ENCODE measurements at regions not wholly inside any gene's neighbourhood (a gene's known extent, or its start where the extent isn't known, plus 50 kb on each side); places are given as distances from the start of the nearest gene placed in this dataset.

- intact Hi-C loops (cut with DNase I): no loop called here
- no peak for TF ChIP-seq POLR2A (IDR thresholded peaks at IDR 0.05)
- TF ChIP-seq, protein P1, sequence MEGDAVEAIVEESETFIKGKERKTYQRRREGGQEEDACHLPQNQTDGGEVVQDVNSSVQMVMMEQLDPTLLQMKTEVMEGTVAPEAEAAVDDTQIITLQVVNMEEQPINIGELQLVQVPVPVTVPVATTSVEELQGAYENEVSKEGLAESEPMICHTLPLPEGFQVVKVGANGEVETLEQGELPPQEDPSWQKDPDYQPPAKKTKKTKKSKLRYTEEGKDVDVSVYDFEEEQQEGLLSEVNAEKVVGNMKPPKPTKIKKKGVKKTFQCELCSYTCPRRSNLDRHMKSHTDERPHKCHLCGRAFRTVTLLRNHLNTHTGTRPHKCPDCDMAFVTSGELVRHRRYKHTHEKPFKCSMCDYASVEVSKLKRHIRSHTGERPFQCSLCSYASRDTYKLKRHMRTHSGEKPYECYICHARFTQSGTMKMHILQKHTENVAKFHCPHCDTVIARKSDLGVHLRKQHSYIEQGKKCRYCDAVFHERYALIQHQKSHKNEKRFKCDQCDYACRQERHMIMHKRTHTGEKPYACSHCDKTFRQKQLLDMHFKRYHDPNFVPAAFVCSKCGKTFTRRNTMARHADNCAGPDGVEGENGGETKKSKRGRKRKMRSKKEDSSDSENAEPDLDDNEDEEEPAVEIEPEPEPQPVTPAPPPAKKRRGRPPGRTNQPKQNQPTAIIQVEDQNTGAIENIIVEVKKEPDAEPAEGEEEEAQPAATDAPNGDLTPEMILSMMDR (IDR thresholded peaks at IDR 0.05): no peak
- DNase-seq: no peak
- no peaks in the 10 kb centered on the region for H3K9me3 ChIP-seq (replicated peaks in 1 of 3)
- H3K27me3 ChIP-seq: no peaks in the 10 kb centered on the region
- no peak overlapping the region for H3K4me3 ChIP-seq
- H3K4me1 ChIP-seq (replicated peaks in 1 of 2): no peaks in the 10 kb centered on the region
- H3K27ac ChIP-seq: no peak overlapping the region
- WGBS, 4 donors: 94 to 98% (median 97%) methylated on average over 5 of the region's 5 CpGs
- no peaks in the 10 kb centered on the region for H3K36me3 ChIP-seq (replicated peaks in 1 of 2)
Observed at GRCh38 chr9:135012166-135012565, 75.3 kb upstream of the OLFM1 start.

GRCh38 chr9:135014311-135015010 lies 73.0 kb upstream of the OLFM1 start:
- H3K4me1 ChIP-seq (replicated peaks in 1 of 2): no peaks in the 10 kb centered on the region
- no peaks in the 10 kb centered on the region for H3K9me3 ChIP-seq (replicated peaks in 1 of 3)
- H3K36me3 ChIP-seq (replicated peaks in 1 of 2): no peaks in the 10 kb centered on the region
- H3K27me3 ChIP-seq: no peaks in the 10 kb centered on the region
- no peak overlapping the region for H3K27ac ChIP-seq
- TF ChIP-seq POLR2A (IDR thresholded peaks at IDR 0.05): no peak
- TF ChIP-seq, protein P1 (IDR thresholded peaks at IDR 0.05): no peak
- no peak overlapping the region for H3K4me3 ChIP-seq
- no peak for DNase-seq
- 84 to 90% (median 89%) methylated on average over 20 to 24 of the region's 24 CpGs for WGBS, 4 donors
- intact Hi-C loops (cut with DNase I): no loop called here

DNA sequence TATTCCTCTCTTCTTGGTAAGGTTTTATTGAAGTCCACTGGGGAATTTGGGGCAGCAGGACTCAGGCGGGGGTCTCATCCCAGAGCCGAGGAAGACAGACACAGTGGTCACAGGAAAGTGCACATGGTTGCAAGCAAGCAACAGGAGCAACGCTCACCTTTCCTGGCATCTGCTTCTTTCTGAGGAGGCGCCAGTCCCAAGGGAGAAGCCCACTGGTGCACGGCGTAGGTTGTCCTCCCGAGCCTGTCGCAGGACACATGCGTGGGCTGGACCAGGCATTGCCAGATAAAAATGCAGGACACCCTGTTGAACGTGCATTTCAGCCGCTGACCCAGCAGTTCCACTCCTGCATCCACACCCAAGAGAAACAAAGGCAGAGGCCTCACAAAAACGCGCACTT lies 72.4 kb upstream of the OLFM1 start:
- no peaks in the 10 kb centered on the region for H3K36me3 ChIP-seq (replicated peaks in 1 of 2)
- intact Hi-C loops (cut with DNase I): no loop called here
- H3K9me3 ChIP-seq (replicated peaks in 1 of 3): no peaks in the 10 kb centered on the region
- 74 to 88% (median 86%) methylated on average over 8 to 13 of the region's 13 CpGs for WGBS, 4 donors
- no peak for DNase-seq
- no peaks in the 10 kb centered on the region for H3K27me3 ChIP-seq
- no peak overlapping the region for H3K27ac ChIP-seq
- H3K4me1 ChIP-seq (replicated peaks in 1 of 2): no peaks in the 10 kb centered on the region
- no peak for TF ChIP-seq POLR2A (IDR thresholded peaks at IDR 0.05)
- TF ChIP-seq, protein P1 (IDR thresholded peaks at IDR 0.05): no peak
- H3K4me3 ChIP-seq: no peak overlapping the region

DNA sequence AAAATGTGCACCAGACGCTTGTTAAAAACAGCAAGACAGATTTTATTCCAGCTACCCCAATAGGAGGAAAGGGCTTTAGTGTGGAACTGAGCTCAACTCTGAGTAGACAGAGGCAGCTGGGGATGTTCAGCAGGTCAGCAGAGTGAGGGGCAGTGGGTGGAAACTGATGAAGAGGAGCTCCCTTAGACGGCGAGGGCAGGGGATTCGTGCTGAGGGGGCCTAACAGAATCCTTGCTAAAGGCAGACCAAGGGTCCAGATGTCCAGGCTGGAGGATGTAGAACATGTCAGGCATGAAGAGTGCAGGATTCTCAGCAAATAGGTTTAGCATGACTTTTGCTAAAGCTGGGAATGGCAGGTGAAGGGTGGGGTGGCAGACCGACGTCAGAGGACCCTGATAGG lies 71.9 kb upstream of the OLFM1 start:
- TF ChIP-seq, protein P1 (IDR thresholded peaks at IDR 0.05): no peak
- no peak for TF ChIP-seq POLR2A (IDR thresholded peaks at IDR 0.05)
- Histone ChIP-seq H3K9me3 (replicated peaks in 1 of 3) (no peaks in the 10 kb centered on the region), H3K27ac (no peak overlapping the region), H3K4me1 (replicated peaks in 1 of 2) (no peaks in the 10 kb centered on the region), H3K36me3 (replicated peaks in 1 of 2) (no peaks in the 10 kb centered on the region), H3K27me3 (no peaks in the 10 kb centered on the region), H3K4me3 (no peak overlapping the region)
- 63 to 79% (median 70%) methylated on average over 6 of the region's 6 CpGs for WGBS, 4 donors
- no peak for DNase-seq
- intact Hi-C loops (cut with DNase I): no loop called here
